WERI-Rb-1 (cell line): ENCODE measurements at regions not wholly inside any gene's neighbourhood (a gene's known extent, or its start where the extent isn't known, plus 50 kb on each side); places are given as distances from the start of the nearest gene placed in this dataset.

Source experiments
- DNase-seq: peaks from one replicate; pipeline ENCODE4 v3.0.0-alpha.2; 2020
- H3K27ac ChIP-seq: fragments of 250-450 bp; sonication (Bioruptor Pico); 2 replicates; pipeline ENCODE4 v1.5.1; 2020; ENCODE audit warnings: mild to moderate bottlenecking, moderate library complexity
- H3K27me3 ChIP-seq: fragments of 250-450 bp; sonication (Bioruptor Pico); 2 replicates; pipeline ENCODE4 v1.5.1; 2021; ENCODE audit warnings: mild to moderate bottlenecking, low read depth, moderate library complexity; ENCODE audit not compliant: insufficient read depth, severe bottlenecking
- H3K36me3 ChIP-seq: fragments of 250-450 bp; sonication (Bioruptor Pico); 2 replicates; pipeline ENCODE4 v1.5.1; 2020; ENCODE audit warnings: mild to moderate bottlenecking, moderate library complexity
- H3K4me3 ChIP-seq: 2 replicates; pipeline ENCODE4 v1.5.1; 2011; ENCODE audit warnings: low read depth, mild to moderate bottlenecking, control low read depth, low read length
- H3K9me3 ChIP-seq: fragments of 250-450 bp; sonication (Bioruptor Pico); 2 replicates; pipeline ENCODE4 v1.5.1; 2021; ENCODE audit warnings: mild to moderate bottlenecking, moderate library complexity; ENCODE audit not compliant: severe bottlenecking
- CTCF ChIP-seq: IDR thresholded peaks from 2 replicates; pipeline ENCODE4 v1.5.1; 2011; ENCODE audit warnings: low read depth, mild to moderate bottlenecking, control low read depth, inconsistent platforms, low read length

- H3K27ac ChIP-seq = no peak overlapping the region
- no peak overlapping the region for H3K4me3 ChIP-seq
- DNase-seq = no peak
- TF ChIP-seq CTCF = no peak
- H3K9me3 ChIP-seq = no peaks in the 10 kb centered on the region
- H3K36me3 ChIP-seq = no peaks in the 10 kb centered on the region
- H3K27me3 ChIP-seq = no peaks in the 10 kb centered on the region
Observed at GRCh38 chr5:74262544-74263207, 377.9 kb downstream of the ENC1 start.

- DNase-seq = no peak
- H3K27ac ChIP-seq = no peak overlapping the region
- no peak for TF ChIP-seq CTCF
- no peak overlapping the region for H3K4me3 ChIP-seq
- H3K9me3 ChIP-seq = no peaks in the 10 kb centered on the region
- no peaks in the 10 kb centered on the region for H3K36me3 ChIP-seq
- no peaks in the 10 kb centered on the region for H3K27me3 ChIP-seq
Observed at GRCh38 chr5:74261866-74262265, 378.7 kb downstream of the ENC1 start.

- no peak for TF ChIP-seq CTCF
- Histone ChIP-seq H3K27ac (no peak overlapping the region), H3K9me3 (no peaks in the 10 kb centered on the region), H3K27me3 (no peaks in the 10 kb centered on the region), H3K4me3 (no peak overlapping the region), H3K36me3 (no peaks in the 10 kb centered on the region)
- no peak for DNase-seq
Observed at GRCh38 chr5:74261421-74261820, 379.1 kb downstream of the ENC1 start.

GRCh38 chr5:74259572-74259971 is 381.0 kb downstream of the ENC1 start:
- no peak overlapping the region for H3K27ac ChIP-seq
- H3K4me3 ChIP-seq = no peak overlapping the region
- no peaks in the 10 kb centered on the region for H3K9me3 ChIP-seq
- H3K27me3 ChIP-seq = no peaks in the 10 kb centered on the region
- no peak for TF ChIP-seq CTCF
- no peak for DNase-seq
- H3K36me3 ChIP-seq = no peaks in the 10 kb centered on the region

- no peak for TF ChIP-seq CTCF
- no peak overlapping the region for H3K27ac ChIP-seq
- H3K4me3 ChIP-seq = no peak overlapping the region
- H3K27me3 ChIP-seq = no peaks in the 10 kb centered on the region
- DNase-seq = no peak
- H3K36me3 ChIP-seq = no peaks in the 10 kb centered on the region
- no peaks in the 10 kb centered on the region for H3K9me3 ChIP-seq
Observed at GRCh38 chr5:74258314-74258665, 382.2 kb downstream of the ENC1 start.

- Histone ChIP-seq H3K36me3 (no peaks in the 10 kb centered on the region), H3K4me3 (no peak overlapping the region), H3K27ac (no peak overlapping the region), H3K27me3 (no peaks in the 10 kb centered on the region), H3K9me3 (no peaks in the 10 kb centered on the region)
- no peak for TF ChIP-seq CTCF
- DNase-seq = no peak
Observed at GRCh38 chr5:74257645-74258313, 382.7 kb downstream of the ENC1 start.
